SH-SY5Y (cell line): ENCODE measurements at regions not wholly inside any gene's neighbourhood (a gene's known extent, or its start where the extent isn't known, plus 50 kb on each side); places are given as distances from the start of the nearest gene placed in this dataset.

ENCODE experiments used
- GATA2 ChIP-seq: IDR thresholded peaks from 2 replicates; pipeline ENCODE4 v1.6.1; 2011; ENCODE audit warnings: mild to moderate bottlenecking, low read depth, low read length
- GATA3 ChIP-seq: IDR thresholded peaks from 2 replicates; pipeline ENCODE4 v1.6.1; 2011; ENCODE audit warnings: low read depth, mild to moderate bottlenecking, low read length, moderate library complexity

DNA sequence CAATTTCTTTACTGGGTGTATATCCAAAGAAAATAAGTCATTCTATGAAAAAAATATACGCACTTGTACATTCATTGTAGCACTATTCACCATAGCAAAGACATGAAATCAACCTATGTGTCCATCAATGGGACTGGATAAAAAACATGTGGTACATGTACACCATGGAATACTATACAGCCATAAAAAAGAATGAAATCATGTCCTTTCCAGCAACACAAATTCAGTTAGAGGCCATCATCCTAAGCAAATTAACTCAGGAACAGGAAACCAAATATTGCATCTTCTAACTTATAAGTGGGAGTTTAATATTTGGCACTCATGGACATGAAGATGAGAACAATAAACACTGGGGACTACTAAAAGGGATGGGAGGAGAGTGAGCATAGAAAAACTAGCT is 325.7 kb downstream of the TGFB2 start:
- TF ChIP-seq GATA2 (no peak), GATA3 (no peak)
